GM23338 (cell line): ENCODE measurements at regions not wholly inside any gene's neighbourhood (a gene's known extent, or its start where the extent isn't known, plus 50 kb on each side); places are given as distances from the start of the nearest gene placed in this dataset.

Source experiments
- CTCF ChIP-seq, 2 experiments: fragments of 200-600 bp in 1 of 2; sonication (generic) in 1 of 2; conservative IDR thresholded peaks; 2 replicates each; pipeline versions ENCODE4 v1.5.1 to v1.6.1; 2016 to 2017; ENCODE audit warnings: antibody characterized with exemption in 2 of 2, low read depth in 2 of 2, mild to moderate bottlenecking in 2 of 2, moderate library complexity in 1 of 2
- EZH2 ChIP-seq: fragments of 200-600 bp; sonication (generic); IDR thresholded peaks from one replicate; pipeline ENCODE4 v1.8.0; 2017; ENCODE audit warnings: antibody characterized with exemption, mild to moderate bottlenecking, low read depth; ENCODE audit not compliant: unreplicated experiment
- EZH2phosphoT487 ChIP-seq: fragments of 200-600 bp; sonication (generic); IDR thresholded peaks from one replicate; pipeline ENCODE4 v1.8.1; 2018; ENCODE audit warnings: antibody characterized with exemption; ENCODE audit not compliant: unreplicated experiment
- JUNB ChIP-seq: IDR thresholded peaks from one replicate; pipeline ENCODE4 v1.6.1; 2016; ENCODE audit warnings: antibody characterized with exemption; ENCODE audit not compliant: unreplicated experiment
- POLR2AphosphoS5 ChIP-seq: IDR thresholded peaks from 2 replicates; pipeline ENCODE4 v1.6.1; 2016; ENCODE audit warnings: antibody characterized with exemption, low read depth
- STAT1 ChIP-seq: IDR thresholded peaks from one replicate; pipeline ENCODE4 v1.6.1; 2016; ENCODE audit warnings: antibody characterized with exemption; ENCODE audit not compliant: unreplicated experiment

- TF ChIP-seq CTCF (conservative IDR thresholded peaks at IDR 0.05; ENCODE audit: low read depth in 2 of 2) (no peak), STAT1 (no peak), EZH2phosphoT487 (no peak), POLR2AphosphoS5 (no peak), EZH2 (no peak), JUNB (no peak)
Measured at GRCh38 chr5:125370461-125371205, 624.2 kb upstream of the ZNF608 start.
